ENCODE measurements at regions not wholly inside any gene's neighbourhood (a gene's known extent, or its start where the extent isn't known, plus 50 kb on each side); places are given as distances from the start of the nearest gene placed in this dataset.

- peak; percentile 22 for DNase-seq
These were observed 55.0 kb upstream of the PRDM5 start for GRCh38 chr4:120977435-120977997.

- DNase-seq: no peak
These were observed 50.7 kb upstream of the PRDM5 start for GRCh38 chr4:120973207-120973606.
